ENCODE measurements at regions not wholly inside any gene's neighbourhood (a gene's known extent, or its start where the extent isn't known, plus 50 kb on each side); places are given as distances from the start of the nearest gene placed in this dataset.

- POLR2A ChIA-PET: no interaction called here
- no peak overlapping the region for H3K27ac Mint-ChIP-seq
- ATAC-seq (ENCODE audit: low read depth) (no peak), DNase-seq (no peak)
- no peak for TF ChIP-seq CTCF (IDR thresholded peaks at IDR 0.05)
- H3K9me3 Mint-ChIP-seq: no peaks in the 10 kb centered on the region
- no peaks in the 10 kb centered on the region for H3K4me1 Mint-ChIP-seq
- H3K27me3 Mint-ChIP-seq: no peaks in the 10 kb centered on the region
- H3K36me3 Mint-ChIP-seq (ENCODE audit: low read depth): no peaks in the 10 kb centered on the region
- intact Hi-C loops (cut with micrococcal nuclease): loop anchor here (10.0 kb wide), 2 partner anchors 1766 to 1826 kb away; no protein-coding TSS in a partner anchor
- H3K4me3 Mint-ChIP-seq: no peak overlapping the region
- CTCF ChIA-PET: no interaction called here
Measured at GRCh38 chr2:193580176-193580950, 1385.6 kb upstream of the TMEFF2 start.

- intact Hi-C loops (cut with micrococcal nuclease): no loop called here
- H3K27ac Mint-ChIP-seq: no peak overlapping the region
- H3K9me3 Mint-ChIP-seq: no peaks in the 10 kb centered on the region
- no peak overlapping the region for H3K4me3 Mint-ChIP-seq
- TF ChIP-seq CTCF (IDR thresholded peaks at IDR 0.05): no peak
- POLR2A ChIA-PET: no interaction called here
- no peaks in the 10 kb centered on the region for H3K36me3 Mint-ChIP-seq (ENCODE audit: low read depth)
- no peaks in the 10 kb centered on the region for H3K4me1 Mint-ChIP-seq
- CTCF ChIA-PET: no interaction called here
- no peaks in the 10 kb centered on the region for H3K27me3 Mint-ChIP-seq
- DNase-seq (no peak), ATAC-seq (ENCODE audit: low read depth) (no peak)
Measured at GRCh38 chr2:193566886-193567285, 1372.2 kb upstream of the TMEFF2 start.

GRCh38 chr2:193566276-193566675 lies 1371.5 kb upstream of the TMEFF2 start:
- ChIA-PET POLR2A (no interaction called here), CTCF (no interaction called here)
- intact Hi-C loops (cut with micrococcal nuclease): no loop called here
- Mint-ChIP-seq H3K9me3 (no peaks in the 10 kb centered on the region), H3K27ac (no peak overlapping the region), H3K4me3 (no peak overlapping the region), H3K27me3 (no peaks in the 10 kb centered on the region), H3K4me1 (no peaks in the 10 kb centered on the region), H3K36me3 (ENCODE audit: low read depth) (no peaks in the 10 kb centered on the region)
- no peak for DNase-seq
- ATAC-seq (ENCODE audit: low read depth): no peak
- TF ChIP-seq CTCF (IDR thresholded peaks at IDR 0.05): no peak

GRCh38 chr2:193562031-193562430 lies 1367.3 kb upstream of the TMEFF2 start:
- DNase-seq: no peak
- ATAC-seq (ENCODE audit: low read depth): no peak
- Mint-ChIP-seq H3K9me3 (no peaks in the 10 kb centered on the region), H3K4me1 (no peaks in the 10 kb centered on the region), H3K27ac (no peak overlapping the region), H3K27me3 (no peaks in the 10 kb centered on the region), H3K36me3 (ENCODE audit: low read depth) (no peaks in the 10 kb centered on the region), H3K4me3 (no peak overlapping the region)
- TF ChIP-seq CTCF (IDR thresholded peaks at IDR 0.05): no peak
- POLR2A ChIA-PET: no interaction called here
- CTCF ChIA-PET: no interaction called here
- intact Hi-C loops (cut with micrococcal nuclease): no loop called here

- ATAC-seq (ENCODE audit: low read depth) (no peak), DNase-seq (no peak)
- Mint-ChIP-seq H3K4me3 (no peak overlapping the region), H3K27ac (no peak overlapping the region), H3K36me3 (ENCODE audit: low read depth) (no peaks in the 10 kb centered on the region), H3K4me1 (no peaks in the 10 kb centered on the region), H3K9me3 (no peaks in the 10 kb centered on the region), H3K27me3 (no peaks in the 10 kb centered on the region)
- intact Hi-C loops (cut with micrococcal nuclease): no loop called here
- ChIA-PET POLR2A (no interaction called here), CTCF (no interaction called here)
- no peak for TF ChIP-seq CTCF (IDR thresholded peaks at IDR 0.05)
Measured at GRCh38 chr2:193561054-193561453, 1366.3 kb upstream of the TMEFF2 start.
